ENCODE measurements at regions not wholly inside any gene's neighbourhood (a gene's known extent, or its start where the extent isn't known, plus 50 kb on each side); places are given as distances from the start of the nearest gene placed in this dataset.

DNA sequence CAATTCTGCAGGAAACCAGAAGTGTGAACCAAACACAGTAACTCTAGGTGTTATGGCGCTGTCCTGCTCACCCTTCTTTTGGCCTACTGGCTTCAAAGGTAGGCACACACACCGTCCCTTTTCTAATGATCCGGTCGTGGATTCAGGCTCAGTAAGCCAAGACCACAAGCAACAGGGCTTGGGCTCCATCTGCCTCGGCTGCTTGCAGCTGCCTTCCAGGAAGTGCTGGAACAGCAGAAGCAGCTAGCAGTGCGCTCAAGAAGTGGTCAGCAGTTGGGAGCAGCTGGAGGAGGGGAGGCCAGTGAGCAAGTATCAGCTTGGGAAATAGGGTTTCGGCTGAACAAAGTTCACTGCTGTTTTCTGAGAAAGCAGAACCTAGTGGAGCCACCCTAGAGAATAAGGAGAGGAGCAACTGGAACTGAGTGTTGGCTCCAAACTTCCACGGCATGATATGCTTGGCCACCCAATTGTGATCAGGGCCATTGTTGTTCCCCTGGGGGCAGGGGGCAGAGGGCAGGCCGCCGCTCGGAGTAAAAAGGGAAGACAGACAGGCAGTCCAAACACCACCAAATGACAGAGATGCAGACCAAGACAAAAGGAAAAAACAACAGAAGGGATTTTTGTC, 173.4 kb downstream of the TOMM20 start:
- intact Hi-C loops (cut with micrococcal nuclease): no loop called here
- peak overlapping the region; percentile 93 to 100 for H3K27ac ChIP-seq (ENCODE audit: low read depth in 1 of 2, low read length in 2 of 2)
- peak; percentile 82 to 88 (median 87) for DNase-seq
- Mint-ChIP-seq H3K9me3 (no peaks in the 10 kb centered on the region), H3K27ac (peak overlapping the region; percentile 98 to 100 (median 99)), H3K27me3 (ENCODE audit: low read depth in 3 of 3) (peaks cover 0 to 2% (median 0%) of the 10 kb centered on the region in 3 donors), H3K4me3 (peak overlapping the region; percentile 70 to 96), H3K36me3 (peaks cover 5 to 8% of the 10 kb centered on the region in 2 donors), H3K4me1 (peaks cover 72% of the 10 kb centered on the region)
- no peaks in the 10 kb centered on the region for H4K20me1 ChIP-seq (ENCODE audit: insufficient read depth, low read length)
- H3K36me3 ChIP-seq (replicated peaks in 1 of 2; ENCODE audit: control insufficient read depth in 1 of 2, insufficient read depth in 2 of 2, low read length in 2 of 2): no peaks in the 10 kb centered on the region
- peak overlapping the region; percentile 60 for H3K9ac ChIP-seq (ENCODE audit: insufficient read depth, low read length, poor library complexity, severe bottlenecking)
- peaks cover 69 to 76% of the 10 kb centered on the region in 2 donors for H3K4me1 ChIP-seq (ENCODE audit: control insufficient read depth in 1 of 2, insufficient read depth in 2 of 2, low read length in 2 of 2)
- TF ChIP-seq CTCF (IDR thresholded peaks at IDR 0.05): no peak
- peak overlapping the region; percentile 42 for H2AFZ ChIP-seq (ENCODE audit: insufficient read depth, low read depth, low read length, poor library complexity, severe bottlenecking)
- WGBS (ENCODE audit: insufficient coverage): 0% methylated on average over 8 of the region's 11 CpGs
- H3K9me3 ChIP-seq (replicated peaks in 1 of 2; ENCODE audit: control insufficient read depth in 1 of 2, insufficient read depth in 1 of 2, low read length in 2 of 2): no peaks in the 10 kb centered on the region
- H3K79me2 ChIP-seq (ENCODE audit: insufficient read depth, low read length): peaks cover 14% of the 10 kb centered on the region
- H3K4me2 ChIP-seq (replicated peaks; ENCODE audit: extremely low read depth, low read length, poor library complexity, severe bottlenecking): peak overlapping the region; percentile 42
- peak overlapping the region in 1 of 3 experiments; percentile 47 for H3K4me3 ChIP-seq (replicated peaks in 1 of 3; ENCODE audit: low read depth in 2 of 3, low read length in 3 of 3)
- no peaks in the 10 kb centered on the region for H3K27me3 ChIP-seq (ENCODE audit: control insufficient read depth in 2 of 2, insufficient read depth in 2 of 2, low read length in 2 of 2)

- peaks cover 63 to 70% of the 10 kb centered on the region in 2 donors for H3K4me1 ChIP-seq (ENCODE audit: control insufficient read depth in 1 of 2, insufficient read depth in 2 of 2, low read length in 2 of 2)
- Mint-ChIP-seq H3K27ac (peak overlapping the region; percentile 98 to 100 (median 99)), H3K27me3 (ENCODE audit: low read depth in 3 of 3) (peaks cover 0 to 2% (median 0%) of the 10 kb centered on the region in 3 donors), H3K4me1 (peaks cover 66% of the 10 kb centered on the region), H3K36me3 (peaks cover 5 to 8% of the 10 kb centered on the region in 2 donors), H3K9me3 (peaks cover under 1 to 3% (median 3%) of the 10 kb centered on the region in 7 donors), H3K4me3 (peak overlapping the region; percentile 41 to 96)
- peak overlapping the region; percentile 42 for H3K4me2 ChIP-seq (replicated peaks; ENCODE audit: extremely low read depth, low read length, poor library complexity, severe bottlenecking)
- H3K79me2 ChIP-seq (ENCODE audit: insufficient read depth, low read length): peaks cover 10% of the 10 kb centered on the region
- no peaks in the 10 kb centered on the region for H3K36me3 ChIP-seq (replicated peaks in 1 of 2; ENCODE audit: control insufficient read depth in 1 of 2, insufficient read depth in 2 of 2, low read length in 2 of 2)
- H3K9ac ChIP-seq (ENCODE audit: insufficient read depth, low read length, poor library complexity, severe bottlenecking): peak overlapping the region; percentile 60
- H4K20me1 ChIP-seq (ENCODE audit: insufficient read depth, low read length): no peaks in the 10 kb centered on the region
- peak overlapping the region in 1 of 3 experiments; percentile 47 for H3K4me3 ChIP-seq (replicated peaks in 1 of 3; ENCODE audit: low read depth in 2 of 3, low read length in 3 of 3)
- WGBS (ENCODE audit: insufficient coverage): 92% methylated on average over 6 of the region's 6 CpGs
- no peaks in the 10 kb centered on the region for H3K27me3 ChIP-seq (ENCODE audit: control insufficient read depth in 2 of 2, insufficient read depth in 2 of 2, low read length in 2 of 2)
- intact Hi-C loops (cut with micrococcal nuclease): no loop called here
- H3K9me3 ChIP-seq (replicated peaks in 1 of 2; ENCODE audit: control insufficient read depth in 1 of 2, insufficient read depth in 1 of 2, low read length in 2 of 2): peaks cover under 1 to 3% of the 10 kb centered on the region in 2 donors
- DNase-seq: no peak
- TF ChIP-seq CTCF (IDR thresholded peaks at IDR 0.05): no peak
- H3K27ac ChIP-seq (ENCODE audit: low read depth in 1 of 2, low read length in 2 of 2): peak overlapping the region; percentile 93 to 100
- H2AFZ ChIP-seq (ENCODE audit: insufficient read depth, low read depth, low read length, poor library complexity, severe bottlenecking): peak overlapping the region; percentile 42
These were observed 174.0 kb downstream of the TOMM20 start for GRCh38 chr1:234954613-234955012.

All from CD14-positive monocyte (primary cell).